ENCODE measurements at regions not wholly inside any gene's neighbourhood (a gene's known extent, or its start where the extent isn't known, plus 50 kb on each side); places are given as distances from the start of the nearest gene placed in this dataset.
"Not testable (repeated sequence)": the region's sequence is repeated elsewhere in the genome, so short reads cannot be mapped to it uniquely, and the experiment has no call there.

GRCh38 chr14:25680934-25681333, 631.0 kb upstream of the STXBP6 start:
- no peak for DNase-seq
- intact Hi-C loops (cut with DNase I) = no loop called here
- H3K4me3 ChIP-seq = no peak overlapping the region
- no peaks in the 10 kb centered on the region for H3K4me1 ChIP-seq
- no peak for TF ChIP-seq CTCF (IDR thresholded peaks at IDR 0.05)
- WGBS, 2 donors = 87 to 89% methylated on average over 16 of the region's 16 CpGs
- H3K27me3 ChIP-seq = no peaks in the 10 kb centered on the region
- H3K9me3 ChIP-seq = peaks cover 0 to 14% (median 0%) of the 10 kb centered on the region in 11 donors
- H3K27ac ChIP-seq = no peak overlapping the region
- H3K36me3 ChIP-seq = no peaks in the 10 kb centered on the region
- no peak for ATAC-seq

GRCh38 chr14:25680511-25680910, 630.6 kb upstream of the STXBP6 start:
- H3K4me1 ChIP-seq; ATAC-seq; DNase-seq; H3K4me3 ChIP-seq; H3K36me3 ChIP-seq; intact Hi-C loops (cut with DNase I); H3K27ac ChIP-seq; H3K27me3 ChIP-seq: not testable (repeated sequence)
- WGBS, 2 donors = 84 to 87% methylated on average over 4 of the region's 4 CpGs
- H3K9me3 ChIP-seq = peaks cover 0 to 14% (median 0%) of the 10 kb centered on the region in 11 donors

- no peaks in the 10 kb centered on the region for H3K4me1 ChIP-seq
- ATAC-seq (no peak), DNase-seq (no peak)
- peaks cover 0 to 14% (median 0%) of the 10 kb centered on the region in 11 donors for H3K9me3 ChIP-seq
- no peak for TF ChIP-seq CTCF (IDR thresholded peaks at IDR 0.05)
- intact Hi-C loops (cut with DNase I) = no loop called here
- H3K36me3 ChIP-seq = no peaks in the 10 kb centered on the region
- H3K27me3 ChIP-seq = no peaks in the 10 kb centered on the region
- H3K4me3 ChIP-seq = no peak overlapping the region
- no peak overlapping the region for H3K27ac ChIP-seq
- 55% methylated on average over 3 of the region's 3 CpGs for WGBS, 2 donors
These were observed 627.2 kb upstream of the STXBP6 start for GRCh38 chr14:25677111-25677510.

GRCh38 chr14:25667387-25667786, 617.4 kb upstream of the STXBP6 start:
- Histone ChIP-seq H3K9me3 (peaks cover 0 to 2% (median 0%) of the 10 kb centered on the region in 11 donors), H3K36me3 (no peaks in the 10 kb centered on the region), H3K4me1 (no peaks in the 10 kb centered on the region), H3K27me3 (no peaks in the 10 kb centered on the region), H3K4me3 (no peak overlapping the region), H3K27ac (no peak overlapping the region)
- DNase-seq (no peak), ATAC-seq (no peak)
- intact Hi-C loops (cut with DNase I) = no loop called here
- no peak for TF ChIP-seq CTCF (IDR thresholded peaks at IDR 0.05)
- WGBS, 2 donors = 39 to 59% methylated on average over 2 of the region's 2 CpGs

GRCh38 chr14:25666877-25667276, 616.9 kb upstream of the STXBP6 start:
- WGBS, 2 donors = 53 to 64% methylated on average over 4 of the region's 4 CpGs
- Histone ChIP-seq H3K27me3 (no peaks in the 10 kb centered on the region), H3K36me3 (no peaks in the 10 kb centered on the region), H3K9me3 (peaks cover 0 to 2% (median 0%) of the 10 kb centered on the region in 11 donors), H3K4me3 (no peak overlapping the region), H3K4me1 (no peaks in the 10 kb centered on the region), H3K27ac (no peak overlapping the region)
- ATAC-seq (no peak), DNase-seq (no peak)
- intact Hi-C loops (cut with DNase I) = no loop called here
- no peak for TF ChIP-seq CTCF (IDR thresholded peaks at IDR 0.05)

Data from heart right ventricle (tissue), 16 donors.